AG10803 (cell line): ENCODE measurements at regions not wholly inside any gene's neighbourhood (a gene's known extent, or its start where the extent isn't known, plus 50 kb on each side); places are given as distances from the start of the nearest gene placed in this dataset.
"Not testable (repeated sequence)": the region's sequence is repeated elsewhere in the genome, so short reads cannot be mapped to it uniquely, and the experiment has no call there.

Experiments used
- DNase-seq: peaks from one replicate; pipeline ENCODE4 v3.0.0; 2010; ENCODE audit warnings: low read depth
- H3K4me3 ChIP-seq: 2 replicates; pipeline ENCODE4 v1.5.1; 2011; ENCODE audit warnings: mild to moderate bottlenecking, low read length, control low read depth
- TF ChIP-seq, protein P1 (sequence below): conservative IDR thresholded peaks from 2 replicates; pipeline ENCODE4 v1.5.1; 2011; ENCODE audit warnings: mild to moderate bottlenecking, low read length, control low read depth, inconsistent platforms

DNA sequence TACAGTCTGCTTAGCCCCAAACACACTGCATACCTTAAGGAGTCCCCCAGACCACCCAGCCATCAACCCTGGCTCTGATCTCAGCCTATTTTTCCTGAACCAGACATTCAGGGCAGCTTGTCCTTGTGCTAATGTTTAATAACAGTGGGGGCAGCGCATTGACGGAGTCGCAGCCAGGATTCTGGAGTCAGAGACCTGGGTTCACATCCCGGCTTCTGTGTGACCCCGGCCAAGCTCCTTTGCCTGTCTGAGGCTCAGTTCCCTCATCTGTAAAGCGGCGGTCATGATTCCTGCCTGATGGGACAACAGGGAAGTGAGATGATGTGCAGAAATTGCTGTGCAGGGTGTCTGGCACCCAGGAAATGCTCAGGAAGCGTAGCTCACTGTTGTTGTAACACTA lies 63.1 kb downstream of the MATN1 start:
- no peak for DNase-seq
- TF ChIP-seq, protein P1, sequence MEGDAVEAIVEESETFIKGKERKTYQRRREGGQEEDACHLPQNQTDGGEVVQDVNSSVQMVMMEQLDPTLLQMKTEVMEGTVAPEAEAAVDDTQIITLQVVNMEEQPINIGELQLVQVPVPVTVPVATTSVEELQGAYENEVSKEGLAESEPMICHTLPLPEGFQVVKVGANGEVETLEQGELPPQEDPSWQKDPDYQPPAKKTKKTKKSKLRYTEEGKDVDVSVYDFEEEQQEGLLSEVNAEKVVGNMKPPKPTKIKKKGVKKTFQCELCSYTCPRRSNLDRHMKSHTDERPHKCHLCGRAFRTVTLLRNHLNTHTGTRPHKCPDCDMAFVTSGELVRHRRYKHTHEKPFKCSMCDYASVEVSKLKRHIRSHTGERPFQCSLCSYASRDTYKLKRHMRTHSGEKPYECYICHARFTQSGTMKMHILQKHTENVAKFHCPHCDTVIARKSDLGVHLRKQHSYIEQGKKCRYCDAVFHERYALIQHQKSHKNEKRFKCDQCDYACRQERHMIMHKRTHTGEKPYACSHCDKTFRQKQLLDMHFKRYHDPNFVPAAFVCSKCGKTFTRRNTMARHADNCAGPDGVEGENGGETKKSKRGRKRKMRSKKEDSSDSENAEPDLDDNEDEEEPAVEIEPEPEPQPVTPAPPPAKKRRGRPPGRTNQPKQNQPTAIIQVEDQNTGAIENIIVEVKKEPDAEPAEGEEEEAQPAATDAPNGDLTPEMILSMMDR, result no peak
- H3K4me3 ChIP-seq, result no peak overlapping the region

DNA sequence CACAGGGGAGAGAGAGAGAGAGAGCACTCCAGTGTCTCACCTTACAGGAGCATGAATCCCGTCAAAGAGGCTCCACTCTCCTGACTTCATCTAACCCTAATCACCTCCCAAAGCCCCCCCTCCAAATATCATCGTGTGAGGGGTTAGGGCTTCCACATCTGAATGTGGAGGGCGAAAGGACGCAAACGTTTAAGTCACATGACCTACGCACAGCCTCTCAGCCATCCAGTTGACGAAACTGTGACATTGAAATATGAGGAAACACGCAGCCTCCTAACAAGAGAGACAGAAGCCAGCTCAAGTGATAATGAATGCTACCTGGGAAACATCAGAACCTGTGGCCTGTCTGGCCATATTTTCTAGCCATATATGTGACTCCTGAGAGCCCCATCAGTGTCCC lies 63.7 kb downstream of the MATN1 start:
- no peak overlapping the region for H3K4me3 ChIP-seq
- no peak for DNase-seq
- TF ChIP-seq, protein P1, result no peak

DNA sequence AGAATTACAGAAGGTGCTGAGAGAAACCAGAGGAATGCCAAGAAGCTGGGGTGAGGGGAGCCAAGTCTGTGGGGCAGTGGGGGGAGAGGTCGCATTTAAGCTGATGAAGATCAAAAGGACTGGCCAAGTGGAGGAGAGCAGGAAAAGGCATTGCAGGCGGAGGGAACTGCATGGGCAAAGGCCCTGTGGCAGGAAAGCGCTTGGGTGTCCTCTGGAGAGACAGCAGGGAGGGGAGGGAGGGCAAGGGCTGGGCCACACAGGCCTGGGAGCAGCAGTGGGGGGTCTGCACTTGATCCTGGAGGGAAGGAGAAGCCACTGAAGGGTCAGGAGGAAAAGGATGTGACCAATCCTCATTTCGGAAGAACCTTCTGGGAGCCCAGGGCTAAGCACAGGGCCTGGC lies 65.0 kb downstream of the MATN1 start:
- H3K4me3 ChIP-seq, result not testable (repeated sequence)

DNA sequence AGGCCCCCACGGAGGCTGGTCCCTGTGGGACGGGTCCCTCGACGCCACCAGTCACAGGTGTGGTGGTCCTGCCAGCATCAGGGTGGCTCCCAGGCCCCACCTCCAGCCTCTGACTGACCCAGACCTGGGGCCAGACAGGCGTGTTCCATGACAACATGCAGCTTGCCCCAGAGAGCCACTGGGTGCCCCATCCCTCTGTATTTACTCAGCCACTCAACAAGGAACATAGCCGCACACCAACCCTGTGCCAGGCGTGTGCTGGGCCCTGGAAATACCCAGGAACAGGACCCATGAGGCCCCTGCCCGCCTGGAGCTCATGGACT lies 65.4 kb downstream of the MATN1 start:
- TF ChIP-seq, protein P1, result no peak
- H3K4me3 ChIP-seq, result no peak overlapping the region
- DNase-seq, result no peak

More for the DNA sequence above, 65.0 kb downstream of the MATN1 start:
- DNase-seq, result not testable (repeated sequence)

DNA sequence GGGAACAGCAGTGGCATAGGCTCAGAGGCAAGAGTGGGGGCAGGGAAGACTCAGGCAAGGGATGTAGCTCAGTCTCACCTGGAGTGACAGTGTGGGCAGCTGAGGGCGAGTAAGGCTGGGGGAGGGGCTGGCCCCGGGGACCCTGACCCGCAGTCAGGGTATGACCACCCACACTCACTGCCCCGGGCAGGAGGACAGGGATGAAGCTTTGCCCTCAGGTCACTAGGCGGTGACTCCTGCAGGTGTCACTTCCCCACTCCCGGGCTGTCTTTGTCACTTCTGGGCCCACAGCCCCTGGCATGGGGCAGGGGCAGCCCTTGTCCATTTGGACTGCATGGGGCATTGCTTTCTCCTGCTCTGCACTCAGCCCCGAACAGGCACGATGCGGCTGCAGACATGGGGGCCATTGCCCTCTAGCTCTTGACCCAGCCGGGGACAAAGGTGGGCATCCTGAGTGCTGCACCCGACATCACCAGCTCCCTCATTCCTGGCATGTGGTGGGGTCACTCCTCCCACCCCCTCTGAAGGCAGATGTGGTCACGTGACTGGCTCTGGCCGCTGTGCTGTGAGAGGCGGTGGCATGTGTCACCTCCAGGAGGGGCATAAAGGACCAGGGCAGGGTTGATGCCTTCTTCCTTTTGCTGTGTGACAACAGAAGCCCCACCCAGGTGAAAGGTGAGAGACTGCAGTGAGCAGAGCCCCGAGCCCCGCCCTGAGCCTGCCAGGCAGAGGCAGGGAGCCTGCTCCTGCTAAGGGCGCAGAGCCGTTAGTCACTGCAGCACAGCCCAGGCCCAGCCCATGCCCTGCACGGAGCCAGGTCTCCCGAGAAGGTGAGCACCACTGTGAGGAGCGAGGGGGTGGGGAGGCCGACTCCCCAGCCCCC lies 66.0 kb downstream of the MATN1 start:
- TF ChIP-seq, protein P1, result no peak
- no peak overlapping the region for H3K4me3 ChIP-seq
- no peak for DNase-seq

DNA sequence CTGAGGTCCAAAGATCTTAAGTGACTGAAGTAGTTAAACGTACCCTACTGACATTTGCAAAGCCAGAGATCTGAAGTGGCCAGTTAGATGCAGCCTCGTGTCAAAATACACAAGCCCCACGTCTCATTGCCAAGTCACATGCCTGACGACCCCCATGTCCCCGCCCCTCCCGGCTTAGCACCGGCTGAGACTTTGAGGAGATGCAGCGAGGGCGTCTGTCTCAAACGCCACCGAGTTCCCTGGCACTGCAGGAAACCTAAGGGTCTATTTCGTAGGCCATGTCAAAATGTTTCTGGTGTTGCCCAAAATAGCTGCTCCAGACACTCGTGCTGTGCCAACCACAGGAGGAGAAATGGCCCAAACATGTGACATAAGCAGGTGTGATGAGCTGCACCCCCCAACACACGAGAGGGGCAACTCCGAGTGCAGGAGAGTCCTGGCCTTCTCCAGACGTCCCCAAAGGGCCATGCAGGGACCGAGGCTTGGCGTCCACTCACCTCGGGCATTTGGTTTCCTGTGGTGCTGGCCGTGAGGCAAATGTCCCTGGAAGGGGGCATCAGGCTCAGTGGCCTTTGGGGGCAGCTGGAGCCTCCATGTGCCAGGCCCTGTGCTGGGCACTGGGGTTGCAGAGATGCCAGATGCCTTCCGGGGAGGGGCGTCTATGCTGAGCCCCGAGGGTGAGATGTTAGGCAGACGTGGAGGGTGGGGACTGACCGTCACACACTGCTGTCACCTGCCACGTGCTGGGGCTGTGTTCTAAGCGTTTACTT lies 67.0 kb downstream of the MATN1 start:
- TF ChIP-seq, protein P1, result no peak
- no peak overlapping the region for H3K4me3 ChIP-seq
- no peak for DNase-seq

DNA sequence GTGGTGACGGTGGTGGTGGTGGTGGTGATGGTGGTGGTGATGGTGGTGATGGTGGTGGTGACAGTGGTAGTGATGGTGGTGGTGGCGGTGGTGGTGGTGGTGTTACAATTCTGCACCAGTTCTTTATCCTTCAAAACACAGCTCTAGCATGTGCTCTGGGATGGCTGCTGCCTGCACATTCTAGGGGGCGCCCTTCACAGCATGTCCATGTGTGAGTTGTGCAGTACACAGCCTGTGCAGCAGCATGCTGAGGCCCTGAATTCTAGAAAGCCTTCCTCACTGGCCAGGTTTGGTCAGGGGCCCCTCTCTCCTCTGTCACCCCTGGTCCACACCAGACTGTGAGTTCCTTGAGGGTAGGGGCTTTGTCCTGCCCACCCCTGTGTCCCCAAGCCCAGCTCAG lies 67.7 kb downstream of the MATN1 start:
- TF ChIP-seq, protein P1, result no peak
- no peak for DNase-seq
- no peak overlapping the region for H3K4me3 ChIP-seq
